ENCODE measurements at regions not wholly inside any gene's neighbourhood (a gene's known extent, or its start where the extent isn't known, plus 50 kb on each side); places are given as distances from the start of the nearest gene placed in this dataset.

DNA sequence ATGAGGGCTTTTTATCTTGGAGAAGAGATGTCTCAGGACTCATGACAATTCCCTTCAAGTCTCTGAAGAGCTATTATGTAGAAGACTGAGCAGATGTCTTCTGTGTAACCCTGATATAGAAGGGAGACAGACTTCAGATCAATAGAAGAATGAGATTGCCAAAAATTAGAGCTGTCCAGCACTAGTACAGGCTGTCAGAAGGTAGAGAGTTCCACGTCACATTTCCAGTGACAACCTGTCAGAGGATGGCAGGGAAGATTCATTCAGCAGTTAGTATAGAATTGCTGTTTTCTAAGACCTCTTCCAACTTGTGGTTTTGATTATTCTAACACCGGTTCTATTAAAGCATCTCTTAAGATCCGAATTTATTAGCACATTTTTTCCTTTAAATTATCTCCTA is 520.6 kb downstream of the RBFOX1 start:
- no peak overlapping the region for H3K27ac Mint-ChIP-seq
- no peaks in the 10 kb centered on the region for H3K79me2 ChIP-seq (ENCODE audit: low read depth)
- TF ChIP-seq CTCF (IDR thresholded peaks at IDR 0.05) (no peak), EZH2phosphoT487 (IDR thresholded peaks at IDR 0.05) (no peak), EZH2 (IDR thresholded peaks at IDR 0.05) (no peak)

GRCh38 chr16:7849841-7850240 is 517.2 kb downstream of the RBFOX1 start:
- Histone ChIP-seq H4K20me1 (ENCODE audit: low read depth) (no peaks in the 10 kb centered on the region), H3K4me1 (peaks cover 22% of the 10 kb centered on the region), H2AFZ (replicated peaks) (no peak overlapping the region), H3K27me3 (no peaks in the 10 kb centered on the region), H3K36me3 (no peaks in the 10 kb centered on the region), H3K27ac (no peak overlapping the region), H3K9ac (no peak overlapping the region), H3K79me2 (ENCODE audit: low read depth) (no peaks in the 10 kb centered on the region), H3K4me2 (no peak overlapping the region), H3K9me3 (ENCODE audit: low read depth) (no peaks in the 10 kb centered on the region), H3F3A (ENCODE audit: low read depth) (no peaks in the 10 kb centered on the region), H3K4me3 (no peak overlapping the region)
- Mint-ChIP-seq H3K36me3 (no peaks in the 10 kb centered on the region), H3K27ac (no peak overlapping the region), H3K4me1 (peaks cover 5% of the 10 kb centered on the region), H3K27me3 (ENCODE audit: insufficient read depth, low read depth) (no peaks in the 10 kb centered on the region), H3K4me3 (no peak overlapping the region), H3K9me3 (no peaks in the 10 kb centered on the region)
- DNase-seq (ENCODE audit: low spot score) = no peak
- TF ChIP-seq EZH2 (IDR thresholded peaks at IDR 0.05) (no peak), EZH2phosphoT487 (IDR thresholded peaks at IDR 0.05) (no peak), CTCF (IDR thresholded peaks at IDR 0.05) (no peak)

More for the DNA sequence above, 520.6 kb downstream of the RBFOX1 start:
- Mint-ChIP-seq H3K4me1 (no peaks in the 10 kb centered on the region), H3K9me3 (no peaks in the 10 kb centered on the region), H3K36me3 (no peaks in the 10 kb centered on the region), H3K27me3 (ENCODE audit: insufficient read depth, low read depth) (no peaks in the 10 kb centered on the region), H3K4me3 (no peak overlapping the region)
- H2AFZ ChIP-seq (replicated peaks) = no peak overlapping the region
- no peaks in the 10 kb centered on the region for H4K20me1 ChIP-seq (ENCODE audit: low read depth)
- no peaks in the 10 kb centered on the region for H3F3A ChIP-seq (ENCODE audit: low read depth)
- peaks cover 11% of the 10 kb centered on the region for H3K4me1 ChIP-seq
- no peak for DNase-seq (ENCODE audit: low spot score)
- no peaks in the 10 kb centered on the region for H3K9me3 ChIP-seq (ENCODE audit: low read depth)
- no peak overlapping the region for H3K27ac ChIP-seq
- no peak overlapping the region for H3K9ac ChIP-seq
- H3K4me2 ChIP-seq = no peak overlapping the region
- H3K4me3 ChIP-seq = no peak overlapping the region
- no peaks in the 10 kb centered on the region for H3K36me3 ChIP-seq
- no peaks in the 10 kb centered on the region for H3K27me3 ChIP-seq

GRCh38 chr16:7843261-7843660 is 510.6 kb downstream of the RBFOX1 start:
- no peaks in the 10 kb centered on the region for H3K9me3 Mint-ChIP-seq
- Histone ChIP-seq H4K20me1 (ENCODE audit: low read depth) (no peaks in the 10 kb centered on the region), H3K4me2 (peak overlapping the region; percentile 52)

More at GRCh38 chr16:7843261-7843660, 510.6 kb downstream of the RBFOX1 start:
- Histone ChIP-seq H3K27me3 (no peaks in the 10 kb centered on the region), H3K36me3 (no peaks in the 10 kb centered on the region), H3K4me1 (peaks cover 34% of the 10 kb centered on the region), H3K27ac (peak overlapping the region; percentile 61), H3K4me3 (no peak overlapping the region), H2AFZ (replicated peaks) (no peak overlapping the region), H3F3A (ENCODE audit: low read depth) (peaks cover 17% of the 10 kb centered on the region), H3K79me2 (ENCODE audit: low read depth) (no peaks in the 10 kb centered on the region), H3K9me3 (ENCODE audit: low read depth) (no peaks in the 10 kb centered on the region), H3K9ac (no peak overlapping the region)
- Mint-ChIP-seq H3K4me1 (peaks cover 19% of the 10 kb centered on the region), H3K27me3 (ENCODE audit: insufficient read depth, low read depth) (peaks cover 13% of the 10 kb centered on the region), H3K36me3 (no peaks in the 10 kb centered on the region), H3K4me3 (no peak overlapping the region), H3K27ac (no peak overlapping the region)
- no peak for TF ChIP-seq EZH2phosphoT487 (IDR thresholded peaks at IDR 0.05)
- TF ChIP-seq EZH2 (IDR thresholded peaks at IDR 0.05) = no peak
- no peak for TF ChIP-seq CTCF (IDR thresholded peaks at IDR 0.05)
- DNase-seq (ENCODE audit: low spot score) = no peak

Data from neural progenitor cell (in vitro differentiated cells).